Loucy (cell line): ENCODE measurements at regions not wholly inside any gene's neighbourhood (a gene's known extent, or its start where the extent isn't known, plus 50 kb on each side); places are given as distances from the start of the nearest gene placed in this dataset.

ENCODE experiments used
- H2AFZ ChIP-seq: fragments of 200-600 bp; sonication (generic); 2 replicates; pipeline ENCODE4 v1.6.0; 2016; ENCODE audit warnings: antibody characterized with exemption, mild to moderate bottlenecking, low read length, moderate library complexity
- H3F3A ChIP-seq: fragments of 200-600 bp; 2 replicates; pipeline ENCODE4 v1.6.0; 2016; ENCODE audit warnings: antibody characterized with exemption, low read depth, mild to moderate bottlenecking
- H3K27me3 ChIP-seq: fragments of 200-600 bp; sonication (generic); 2 replicates; pipeline ENCODE4 v1.6.1; 2014; ENCODE audit warnings: low read length, mild to moderate bottlenecking; ENCODE audit not compliant: insufficient read depth, poor library complexity, severe bottlenecking
- H3K36me3 ChIP-seq: fragments of 200-600 bp; sonication (generic); 2 replicates; pipeline ENCODE4 v1.6.1; 2016; ENCODE audit warnings: low read length; ENCODE audit not compliant: insufficient read depth
- H3K4me1 ChIP-seq: fragments of 200-600 bp; sonication (generic); 2 replicates; pipeline ENCODE4 v1.5.1; 2014; ENCODE audit warnings: low read length, mild to moderate bottlenecking; ENCODE audit not compliant: insufficient read depth, poor library complexity, severe bottlenecking
- H3K4me2 ChIP-seq: fragments of 200-600 bp; sonication (generic); 2 replicates; pipeline ENCODE4 v1.6.0; 2014; ENCODE audit warnings: antibody characterized with exemption, low read length, low read depth, mild to moderate bottlenecking; ENCODE audit not compliant: poor library complexity, severe bottlenecking
- H3K4me3 ChIP-seq: fragments of 200-600 bp; sonication (generic); 2 replicates; pipeline ENCODE4 v1.5.1; 2014; ENCODE audit warnings: low read length, mild to moderate bottlenecking, mixed read lengths; ENCODE audit not compliant: poor library complexity, severe bottlenecking
- H3K79me2 ChIP-seq: fragments of 200-600 bp; sonication (generic); 2 replicates; pipeline ENCODE4 v1.6.1; 2014; ENCODE audit warnings: low read length; ENCODE audit not compliant: insufficient read depth
- H3K9ac ChIP-seq: fragments of 200-600 bp; sonication (generic); 2 replicates; pipeline ENCODE4 v1.6.0; 2014; ENCODE audit warnings: mild to moderate bottlenecking, low read depth, low read length, moderate library complexity; ENCODE audit not compliant: poor library complexity, severe bottlenecking
- H3K9me2 ChIP-seq: fragments of 200-600 bp; sonication (generic); replicated peaks from 2 replicates; pipeline ENCODE4 v1.6.1; 2016; ENCODE audit warnings: low read depth, low read length, mixed read lengths
- H3K9me3 ChIP-seq: fragments of 200-600 bp; sonication (generic); 2 replicates; pipeline ENCODE4 v1.6.1; 2014; ENCODE audit warnings: mild to moderate bottlenecking, antibody characterized with exemption, low read length, low read depth; ENCODE audit not compliant: insufficient read depth
- H4K20me1 ChIP-seq: fragments of 200-600 bp; sonication (generic); 2 replicates; pipeline ENCODE4 v1.6.0; 2014; ENCODE audit warnings: antibody characterized with exemption, low read length, mild to moderate bottlenecking; ENCODE audit not compliant: insufficient read depth, poor library complexity, severe bottlenecking
- EZH2phosphoT487 ChIP-seq: fragments of 200-600 bp; IDR thresholded peaks from 2 replicates; pipeline ENCODE4 v1.6.1; 2018; ENCODE audit warnings: antibody characterized with exemption, mild to moderate bottlenecking, moderate library complexity, borderline replicate concordance
- TF ChIP-seq, protein P1 (sequence below): fragments of 200-600 bp; sonication (generic); conservative IDR thresholded peaks from 2 replicates; pipeline ENCODE4 v1.5.1; 2014; ENCODE audit warnings: mild to moderate bottlenecking, antibody characterized with exemption, low read length

DNA sequence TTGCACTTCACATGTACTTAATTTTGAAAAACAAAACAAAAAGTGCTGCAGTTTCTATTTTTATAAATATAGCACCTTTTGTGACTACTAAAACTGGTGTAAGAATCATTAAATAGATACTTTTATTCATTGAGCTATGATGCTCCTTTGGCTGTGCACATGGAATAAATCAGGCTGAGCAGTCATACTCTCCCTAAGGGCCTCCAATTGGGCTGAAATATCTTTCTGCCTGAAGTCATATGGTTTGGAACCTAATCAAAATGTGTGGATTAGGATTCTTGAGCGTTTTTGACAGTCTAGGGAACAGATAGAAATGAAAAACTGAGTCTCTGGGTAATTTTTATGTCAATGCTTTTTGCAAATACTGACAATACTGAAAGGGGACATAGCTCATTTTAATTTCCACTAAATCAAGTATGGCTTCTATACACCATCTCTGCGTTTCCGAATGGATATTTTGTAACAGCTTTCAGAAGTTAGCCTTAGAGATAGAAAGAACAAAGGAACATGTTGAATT, 392.2 kb upstream of the ROBO1 start:
- Histone ChIP-seq H3F3A (no peaks in the 10 kb centered on the region), H3K4me3 (no peak overlapping the region), H3K9ac (no peak overlapping the region), H3K36me3 (no peaks in the 10 kb centered on the region), H3K4me2 (no peak overlapping the region), H3K9me3 (no peaks in the 10 kb centered on the region), H3K9me2 (no peaks in the 10 kb centered on the region), H3K4me1 (no peaks in the 10 kb centered on the region), H3K79me2 (no peaks in the 10 kb centered on the region), H2AFZ (no peak overlapping the region), H3K27me3 (no peaks in the 10 kb centered on the region), H4K20me1 (no peaks in the 10 kb centered on the region)
- TF ChIP-seq EZH2phosphoT487, result no peak
- TF ChIP-seq, protein P1, sequence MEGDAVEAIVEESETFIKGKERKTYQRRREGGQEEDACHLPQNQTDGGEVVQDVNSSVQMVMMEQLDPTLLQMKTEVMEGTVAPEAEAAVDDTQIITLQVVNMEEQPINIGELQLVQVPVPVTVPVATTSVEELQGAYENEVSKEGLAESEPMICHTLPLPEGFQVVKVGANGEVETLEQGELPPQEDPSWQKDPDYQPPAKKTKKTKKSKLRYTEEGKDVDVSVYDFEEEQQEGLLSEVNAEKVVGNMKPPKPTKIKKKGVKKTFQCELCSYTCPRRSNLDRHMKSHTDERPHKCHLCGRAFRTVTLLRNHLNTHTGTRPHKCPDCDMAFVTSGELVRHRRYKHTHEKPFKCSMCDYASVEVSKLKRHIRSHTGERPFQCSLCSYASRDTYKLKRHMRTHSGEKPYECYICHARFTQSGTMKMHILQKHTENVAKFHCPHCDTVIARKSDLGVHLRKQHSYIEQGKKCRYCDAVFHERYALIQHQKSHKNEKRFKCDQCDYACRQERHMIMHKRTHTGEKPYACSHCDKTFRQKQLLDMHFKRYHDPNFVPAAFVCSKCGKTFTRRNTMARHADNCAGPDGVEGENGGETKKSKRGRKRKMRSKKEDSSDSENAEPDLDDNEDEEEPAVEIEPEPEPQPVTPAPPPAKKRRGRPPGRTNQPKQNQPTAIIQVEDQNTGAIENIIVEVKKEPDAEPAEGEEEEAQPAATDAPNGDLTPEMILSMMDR, result no peak

DNA sequence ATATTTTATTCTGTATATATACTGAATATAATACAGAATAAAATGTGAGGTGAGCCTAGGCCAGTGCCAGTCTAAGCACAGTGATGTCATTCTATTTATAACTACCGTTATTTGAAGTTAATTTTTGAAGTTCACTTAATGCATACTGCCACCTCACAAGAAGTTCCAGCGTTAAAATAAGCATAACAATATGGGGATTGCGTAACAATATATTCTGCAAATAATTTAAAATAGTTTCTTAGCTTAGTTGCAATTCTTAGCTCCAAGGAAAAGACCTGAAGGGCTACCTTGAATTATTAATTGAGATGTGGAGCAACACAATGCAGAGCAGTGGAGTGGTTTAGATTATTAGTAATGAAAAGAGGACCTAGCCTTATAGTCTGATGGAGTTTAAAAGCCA, 390.5 kb upstream of the ROBO1 start:
- TF ChIP-seq, protein P1, result no peak
- no peak for TF ChIP-seq EZH2phosphoT487
- Histone ChIP-seq H3K27me3 (no peaks in the 10 kb centered on the region), H3K79me2 (no peaks in the 10 kb centered on the region), H3K9me3 (no peaks in the 10 kb centered on the region), H3F3A (no peaks in the 10 kb centered on the region), H3K4me2 (no peak overlapping the region), H2AFZ (no peak overlapping the region), H4K20me1 (no peaks in the 10 kb centered on the region), H3K4me3 (no peak overlapping the region), H3K9me2 (no peaks in the 10 kb centered on the region), H3K4me1 (no peaks in the 10 kb centered on the region), H3K36me3 (no peaks in the 10 kb centered on the region), H3K9ac (no peak overlapping the region)

DNA sequence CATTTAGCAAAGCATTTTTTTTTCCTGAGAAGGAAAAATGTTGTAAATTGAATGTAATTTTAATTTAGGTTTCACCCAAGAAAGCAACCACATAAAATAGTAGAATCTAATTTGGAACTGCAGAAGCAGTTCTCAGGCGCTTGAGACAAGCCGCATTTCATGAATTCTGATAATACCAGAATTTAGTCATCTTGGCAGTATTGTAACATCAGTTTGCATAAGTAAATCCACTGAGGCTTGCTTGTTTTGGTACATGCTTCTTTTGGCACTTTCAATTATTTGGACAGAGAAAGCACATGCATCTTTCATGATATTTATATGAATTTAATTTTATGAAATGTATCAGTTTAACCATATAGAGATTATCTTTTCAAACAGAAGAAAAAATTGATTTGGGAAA, 389.7 kb upstream of the ROBO1 start:
- no peak for TF ChIP-seq EZH2phosphoT487
- TF ChIP-seq, protein P1, result no peak
- no peaks in the 10 kb centered on the region for H3K4me1 ChIP-seq
- H3K4me3 ChIP-seq, result no peak overlapping the region
- H3F3A ChIP-seq, result no peaks in the 10 kb centered on the region
- no peaks in the 10 kb centered on the region for H4K20me1 ChIP-seq
- no peaks in the 10 kb centered on the region for H3K9me2 ChIP-seq
- no peaks in the 10 kb centered on the region for H3K79me2 ChIP-seq
- no peak overlapping the region for H3K9ac ChIP-seq
- H3K4me2 ChIP-seq, result no peak overlapping the region
- no peaks in the 10 kb centered on the region for H3K36me3 ChIP-seq
- no peaks in the 10 kb centered on the region for H3K27me3 ChIP-seq
- no peak overlapping the region for H2AFZ ChIP-seq
- H3K9me3 ChIP-seq, result no peaks in the 10 kb centered on the region
